K562 (cell line): ENCODE measurements at regions not wholly inside any gene's neighbourhood (a gene's known extent, or its start where the extent isn't known, plus 50 kb on each side); places are given as distances from the start of the nearest gene placed in this dataset.

Experiments used
- BCOR ChIP-seq: fragments of 450-650 bp; IDR thresholded peaks from 2 replicates; pipeline ENCODE4 v1.6.1; 2016
- FOSL1 ChIP-seq: fragments of 200-800 bp; sonication (Bioruptor generic); conservative IDR thresholded peaks from 2 replicates; pipeline ENCODE4 v1.6.1; 2016; ENCODE audit warnings: missing genetic modification characterization, missing compliant biosample characterization
- MBD1 ChIP-seq: fragments of 250-450 bp; sonication (Bioruptor Pico); IDR thresholded peaks from 2 replicates; pipeline ENCODE4 v1.8.0; 2022; ENCODE audit warnings: inconsistent platforms
- TFAM ChIP-seq: fragments of 250-450 bp; sonication (Bioruptor Pico); conservative IDR thresholded peaks from 2 replicates; pipeline ENCODE4 v1.5.0; 2021; ENCODE audit warnings: mild to moderate bottlenecking, moderate library complexity
- ZNF143 ChIP-seq: sonication (generic); formaldehyde crosslinking; IDR thresholded peaks from 2 replicates; pipeline ENCODE4 v1.9.0; 2022; ENCODE audit warnings: mild to moderate bottlenecking, missing genetic modification reagents
- ZNF592 ChIP-seq: fragments of 450-650 bp; IDR thresholded peaks from 2 replicates; pipeline ENCODE4 v1.6.1; 2017; ENCODE audit warnings: antibody characterized with exemption, mild to moderate bottlenecking
- TF ChIP-seq, protein P1 (sequence below): IDR thresholded peaks from 2 replicates; pipeline ENCODE4 v1.6.1; 2016; ENCODE audit warnings: missing genetic modification characterization, missing compliant biosample characterization
- TF ChIP-seq, protein P2 (sequence below): IDR thresholded peaks from 2 replicates; pipeline ENCODE4 v1.6.1; 2011; ENCODE audit not compliant: insufficient read length; ENCODE audit errors: extremely low read depth

DNA sequence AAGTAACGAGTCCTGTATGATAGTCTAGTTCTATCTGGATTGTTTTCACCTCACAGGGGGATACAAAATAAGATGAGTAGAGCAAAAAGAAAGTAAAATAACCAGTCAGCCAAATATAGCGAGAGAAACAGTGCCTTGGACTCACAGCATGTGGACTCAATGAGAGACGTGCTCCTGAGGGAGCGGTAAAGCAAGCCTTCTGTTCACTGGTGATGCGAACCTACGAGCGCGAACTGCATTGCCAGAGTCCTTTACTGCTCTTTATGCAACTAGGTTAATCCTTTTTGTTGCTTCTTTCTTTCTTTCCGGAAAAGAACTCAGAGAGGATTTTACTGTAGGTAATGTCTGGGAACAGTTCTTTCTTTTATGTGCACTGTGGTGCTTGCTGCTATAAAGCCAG is 132.7 kb downstream of the ANXA1 start (continued):
- no peak for TF ChIP-seq ZNF592
- TF ChIP-seq, protein P1, sequence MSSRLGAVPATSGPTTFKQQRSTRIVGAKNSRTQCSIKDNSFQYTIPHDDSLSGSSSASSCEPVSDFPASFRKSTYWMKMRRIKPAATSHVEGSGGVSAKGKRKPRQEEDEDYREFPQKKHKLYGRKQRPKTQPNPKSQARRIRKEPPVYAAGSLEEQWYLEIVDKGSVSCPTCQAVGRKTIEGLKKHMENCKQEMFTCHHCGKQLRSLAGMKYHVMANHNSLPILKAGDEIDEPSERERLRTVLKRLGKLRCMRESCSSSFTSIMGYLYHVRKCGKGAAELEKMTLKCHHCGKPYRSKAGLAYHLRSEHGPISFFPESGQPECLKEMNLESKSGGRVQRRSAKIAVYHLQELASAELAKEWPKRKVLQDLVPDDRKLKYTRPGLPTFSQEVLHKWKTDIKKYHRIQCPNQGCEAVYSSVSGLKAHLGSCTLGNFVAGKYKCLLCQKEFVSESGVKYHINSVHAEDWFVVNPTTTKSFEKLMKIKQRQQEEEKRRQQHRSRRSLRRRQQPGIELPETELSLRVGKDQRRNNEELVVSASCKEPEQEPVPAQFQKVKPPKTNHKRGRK, result no peak
- TF ChIP-seq BCOR, result no peak
- TF ChIP-seq ZNF143, result no peak
- TF ChIP-seq, protein P2, sequence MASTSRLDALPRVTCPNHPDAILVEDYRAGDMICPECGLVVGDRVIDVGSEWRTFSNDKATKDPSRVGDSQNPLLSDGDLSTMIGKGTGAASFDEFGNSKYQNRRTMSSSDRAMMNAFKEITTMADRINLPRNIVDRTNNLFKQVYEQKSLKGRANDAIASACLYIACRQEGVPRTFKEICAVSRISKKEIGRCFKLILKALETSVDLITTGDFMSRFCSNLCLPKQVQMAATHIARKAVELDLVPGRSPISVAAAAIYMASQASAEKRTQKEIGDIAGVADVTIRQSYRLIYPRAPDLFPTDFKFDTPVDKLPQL, result no peak
- TF ChIP-seq TFAM, result no peak
- TF ChIP-seq MBD1, result no peak
- no peak for TF ChIP-seq FOSL1 (tag)
